Smooth muscle cell (in vitro differentiated cells): ENCODE measurements at regions not wholly inside any gene's neighbourhood (a gene's known extent, or its start where the extent isn't known, plus 50 kb on each side); places are given as distances from the start of the nearest gene placed in this dataset.

Experiments
- DNase-seq: peaks from one replicate; lab custom pipeline; 2025; ENCODE audit not compliant: unreplicated experiment; lab: John Stamatoyannopoulos, UW
- H2AFZ ChIP-seq: fragments of 200-600 bp; sonication (generic); 2 replicates; pipeline ENCODE4 v1.6.0; 2016; ENCODE audit warnings: antibody characterized with exemption, low read depth, mild to moderate bottlenecking
- H3F3A ChIP-seq: fragments of 200-600 bp; sonication (generic); 2 replicates; pipeline ENCODE4 v1.6.0; 2017; ENCODE audit warnings: antibody characterized with exemption, low read depth
- H3K27ac ChIP-seq: fragments of 200-600 bp; sonication (generic); 2 replicates; pipeline ENCODE4 v1.5.1; 2016; ENCODE audit warnings: low read depth, mild to moderate bottlenecking
- H3K27me3 ChIP-seq: fragments of 200-600 bp; sonication (generic); 2 replicates; pipeline ENCODE4 v1.6.1; 2016; ENCODE audit warnings: low read depth, mild to moderate bottlenecking
- H3K36me3 ChIP-seq: fragments of 200-600 bp; sonication (generic); 2 replicates; pipeline ENCODE4 v1.5.1; 2016; ENCODE audit warnings: low read depth
- H3K4me1 ChIP-seq: fragments of 200-600 bp; sonication (generic); 2 replicates; pipeline ENCODE4 v1.5.1; 2016; ENCODE audit warnings: low read depth
- H3K4me2 ChIP-seq: fragments of 200-600 bp; sonication (generic); 2 replicates; pipeline ENCODE4 v1.6.0; 2016; ENCODE audit warnings: mild to moderate bottlenecking
- H3K4me3 ChIP-seq: fragments of 200-600 bp; sonication (generic); 2 replicates; pipeline ENCODE4 v1.5.1; 2016; ENCODE audit warnings: mild to moderate bottlenecking
- H3K79me2 ChIP-seq: fragments of 200-600 bp; sonication (generic); 2 replicates; pipeline ENCODE4 v1.6.0; 2016; ENCODE audit warnings: low read depth, mild to moderate bottlenecking
- H3K9ac ChIP-seq: fragments of 200-600 bp; sonication (generic); 2 replicates; pipeline ENCODE4 v1.6.0; 2016; ENCODE audit warnings: low read depth
- H3K9me3 ChIP-seq: fragments of 200-600 bp; sonication (generic); replicated peaks from 2 replicates; pipeline ENCODE4 v1.5.1; 2016; ENCODE audit warnings: low read depth
- H4K20me1 ChIP-seq: fragments of 200-600 bp; sonication (generic); 2 replicates; pipeline ENCODE4 v1.6.0; 2016; ENCODE audit warnings: low read depth
- CTCF ChIP-seq: fragments of 200-600 bp; sonication (generic); IDR thresholded peaks from 2 replicates; pipeline ENCODE4 v1.5.1; 2017; ENCODE audit warnings: borderline replicate concordance, mild to moderate bottlenecking, antibody characterized with exemption; ENCODE audit not compliant: insufficient read depth, poor library complexity, severe bottlenecking
- WGBS: methylation state at CpG from one replicate; pipeline ENCODE4 v1.1.7; 2016; ENCODE audit warnings: low lambda C conversion rate; 5-methylcytosine and 5-hydroxymethylcytosine counted together

- TF ChIP-seq CTCF, result no peak
- H3K4me2 ChIP-seq, result no peak overlapping the region
- H2AFZ ChIP-seq, result no peak overlapping the region
- WGBS, result 75% methylated on average over 20 of the region's 20 CpGs
- H3K27ac ChIP-seq, result no peak overlapping the region
- peaks cover 23% of the 10 kb centered on the region for H3K4me1 ChIP-seq
- peaks cover 7% of the 10 kb centered on the region for H3F3A ChIP-seq
- no peak overlapping the region for H3K9ac ChIP-seq
- no peaks in the 10 kb centered on the region for H3K9me3 ChIP-seq
- peaks cover 96% of the 10 kb centered on the region for H4K20me1 ChIP-seq
- no peaks in the 10 kb centered on the region for H3K27me3 ChIP-seq
- no peak overlapping the region for H3K4me3 ChIP-seq
- H3K36me3 ChIP-seq, result no peaks in the 10 kb centered on the region
- no peaks in the 10 kb centered on the region for H3K79me2 ChIP-seq
- DNase-seq, result no peak
These were observed 86.7 kb upstream of the GSE1 start for GRCh38 chr16:85526185-85526974.

- Histone ChIP-seq H3K27ac (no peak overlapping the region), H3K9ac (no peak overlapping the region), H3K79me2 (no peaks in the 10 kb centered on the region), H3K4me1 (peaks cover 22% of the 10 kb centered on the region), H4K20me1 (peaks cover 96% of the 10 kb centered on the region), H3K4me2 (no peak overlapping the region), H2AFZ (no peak overlapping the region), H3K9me3 (no peaks in the 10 kb centered on the region), H3K27me3 (no peaks in the 10 kb centered on the region), H3F3A (peaks cover 7% of the 10 kb centered on the region), H3K36me3 (no peaks in the 10 kb centered on the region), H3K4me3 (no peak overlapping the region)
- WGBS, result 92% methylated on average over 41 of the region's 41 CpGs
- no peak for DNase-seq
- no peak for TF ChIP-seq CTCF
These were observed 85.9 kb upstream of the GSE1 start for GRCh38 chr16:85527042-85527766.

GRCh38 chr16:85527767-85528297 is 85.3 kb upstream of the GSE1 start:
- H3K4me1 ChIP-seq, result peaks cover 22% of the 10 kb centered on the region
- WGBS, result 81% methylated on average over 11 of the region's 11 CpGs

More at GRCh38 chr16:85527767-85528297, 85.3 kb upstream of the GSE1 start:
- Histone ChIP-seq H3K27me3 (no peaks in the 10 kb centered on the region), H2AFZ (no peak overlapping the region), H3K27ac (no peak overlapping the region), H3K4me2 (no peak overlapping the region), H3F3A (peaks cover 3% of the 10 kb centered on the region), H3K36me3 (no peaks in the 10 kb centered on the region), H3K9ac (no peak overlapping the region), H4K20me1 (peaks cover 97% of the 10 kb centered on the region), H3K4me3 (no peak overlapping the region), H3K9me3 (no peaks in the 10 kb centered on the region), H3K79me2 (no peaks in the 10 kb centered on the region)
- no peak for DNase-seq
- no peak for TF ChIP-seq CTCF
